ENCODE measurements at regions not wholly inside any gene's neighbourhood (a gene's known extent, or its start where the extent isn't known, plus 50 kb on each side); places are given as distances from the start of the nearest gene placed in this dataset.
"Not testable (repeated sequence)": the region's sequence is repeated elsewhere in the genome, so short reads cannot be mapped to it uniquely, and the experiment has no call there.

DNA sequence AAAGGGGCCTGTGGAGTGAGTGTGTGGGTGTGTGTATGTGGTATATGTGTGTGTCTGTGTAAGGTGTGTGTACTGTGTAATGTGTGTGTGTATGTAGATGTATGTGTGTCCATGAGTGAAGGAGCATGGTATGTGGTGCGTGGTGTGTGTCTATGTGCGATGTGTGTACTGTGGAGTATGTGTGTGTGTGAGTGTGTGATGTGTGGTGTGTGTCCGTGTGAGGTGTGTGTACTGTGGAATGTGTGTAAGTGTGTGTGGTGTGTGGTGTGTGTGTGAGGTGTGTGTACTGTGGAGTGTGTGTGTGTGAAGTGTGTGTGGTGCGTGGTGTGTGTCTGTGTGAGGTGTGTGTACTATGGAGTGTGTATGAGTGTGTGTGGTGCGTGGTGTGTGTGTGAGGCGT lies 83.1 kb upstream of the PRR5 start:
- not testable (repeated sequence) for TF ChIP-seq CTCF (IDR thresholded peaks at IDR 0.05; ENCODE audit: insufficient read depth, low read length, poor library complexity, severe bottlenecking); EZH2phosphoT487 (conservative IDR thresholded peaks at IDR 0.05; ENCODE audit: low read length)
